ENCODE measurements at regions not wholly inside any gene's neighbourhood (a gene's known extent, or its start where the extent isn't known, plus 50 kb on each side); places are given as distances from the start of the nearest gene placed in this dataset.

GRCh38 chrX:69387567-69388487 is 116.3 kb upstream of the NALF2 start:
- H3K4me3 ChIP-seq (ENCODE audit: low read length), result no peak overlapping the region
- peak; percentile 70 for TF ChIP-seq CTCF (IDR thresholded peaks at IDR 0.05; ENCODE audit: insufficient read depth, low read depth, low read length, missing control alignments)
- DNase-seq (ENCODE audit: low read depth), result peak; percentile 40

DNA sequence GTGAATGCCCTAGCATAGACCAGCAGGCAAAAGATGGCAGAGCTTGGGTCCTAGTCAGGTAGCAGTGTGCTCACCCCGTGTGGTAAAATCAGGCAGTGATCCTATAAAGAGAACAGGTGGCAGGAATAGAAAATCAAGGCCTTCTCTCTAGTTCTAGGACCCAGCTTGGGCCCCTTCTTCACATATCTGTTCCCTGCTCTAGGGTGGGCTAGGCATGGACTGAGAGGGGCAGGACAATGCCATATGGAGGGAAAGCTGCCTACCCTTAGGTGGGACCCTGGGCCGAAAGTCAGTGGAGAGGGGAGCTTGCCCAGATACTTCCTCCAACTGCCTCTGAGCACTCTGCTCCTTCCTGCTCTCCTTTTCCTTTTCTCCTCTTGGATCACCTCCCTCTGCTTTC is 117.4 kb upstream of the NALF2 start:
- TF ChIP-seq CTCF (IDR thresholded peaks at IDR 0.05; ENCODE audit: insufficient read depth, low read depth, low read length, missing control alignments), result no peak

GRCh38 chrX:69379412-69379811 is 124.7 kb upstream of the NALF2 start:
- no peak for TF ChIP-seq CTCF (IDR thresholded peaks at IDR 0.05; ENCODE audit: insufficient read depth, low read depth, low read length, missing control alignments)
- no peak for DNase-seq (ENCODE audit: low read depth)

More for the DNA sequence above, 117.4 kb upstream of the NALF2 start:
- DNase-seq (ENCODE audit: low read depth), result no peak
- no peak overlapping the region for H3K4me3 ChIP-seq (ENCODE audit: low read length)

DNA sequence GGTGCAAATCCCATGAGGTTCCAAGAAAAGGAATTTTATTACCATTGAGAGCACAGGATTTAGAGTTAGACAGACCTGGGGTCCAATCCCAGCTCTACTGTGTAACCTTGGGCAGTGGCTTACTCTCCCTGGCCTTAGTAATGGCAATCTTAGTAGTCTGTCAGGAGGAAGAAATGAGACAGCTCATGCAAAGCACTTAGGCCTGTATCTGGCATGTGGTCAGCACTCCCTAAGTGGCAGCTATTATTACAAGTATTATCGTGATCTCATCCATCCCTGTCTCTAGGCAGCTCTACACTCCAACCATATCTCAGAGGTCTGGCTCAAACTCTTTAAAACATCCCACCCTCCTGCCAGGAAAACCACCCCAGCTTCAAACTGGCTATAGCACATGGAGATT is 129.6 kb upstream of the NALF2 start:
- DNase-seq (ENCODE audit: low read depth), result no peak
- no peak for TF ChIP-seq CTCF (IDR thresholded peaks at IDR 0.05; ENCODE audit: insufficient read depth, low read depth, low read length, missing control alignments)
- H3K4me3 ChIP-seq (ENCODE audit: low read length), result no peak overlapping the region

More at GRCh38 chrX:69379412-69379811, 124.7 kb upstream of the NALF2 start:
- no peak overlapping the region for H3K4me3 ChIP-seq (ENCODE audit: low read length)

- no peak overlapping the region for H3K4me3 ChIP-seq (ENCODE audit: low read length)
- TF ChIP-seq CTCF (IDR thresholded peaks at IDR 0.05; ENCODE audit: insufficient read depth, low read depth, low read length, missing control alignments), result no peak
- no peak for DNase-seq (ENCODE audit: low read depth)
Measured at GRCh38 chrX:69372435-69372834, 131.7 kb upstream of the NALF2 start.

DNA sequence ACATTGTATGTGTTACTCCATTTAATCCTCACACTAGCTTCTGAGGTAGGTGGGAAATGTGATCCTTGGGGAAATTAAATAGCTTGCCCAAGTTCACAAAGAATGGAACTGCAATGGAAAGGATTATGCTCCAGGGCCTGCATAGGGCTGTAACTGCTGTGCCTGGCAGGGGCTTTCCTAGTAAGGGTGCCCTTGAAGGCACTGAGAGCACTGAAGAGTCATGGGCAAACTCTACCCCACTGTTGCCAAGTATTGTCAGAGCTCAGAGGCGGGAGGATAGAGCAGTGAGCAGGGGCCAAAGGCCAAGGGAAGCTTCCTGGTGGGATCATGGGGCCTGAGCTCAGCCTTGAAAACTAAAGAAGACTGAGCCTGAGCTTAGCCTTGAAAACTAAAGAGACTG is 133.0 kb upstream of the NALF2 start:
- no peak for DNase-seq (ENCODE audit: low read depth)
- no peak for TF ChIP-seq CTCF (IDR thresholded peaks at IDR 0.05; ENCODE audit: insufficient read depth, low read depth, low read length, missing control alignments)
- H3K4me3 ChIP-seq (ENCODE audit: low read length), result no peak overlapping the region

- no peak for DNase-seq (ENCODE audit: low read depth)
- TF ChIP-seq CTCF (IDR thresholded peaks at IDR 0.05; ENCODE audit: insufficient read depth, low read depth, low read length, missing control alignments), result no peak
- no peak overlapping the region for H3K4me3 ChIP-seq (ENCODE audit: low read length)
Measured at GRCh38 chrX:69369999-69370398, 134.1 kb upstream of the NALF2 start.
